PC-3 (cell line): ENCODE measurements at regions not wholly inside any gene's neighbourhood (a gene's known extent, or its start where the extent isn't known, plus 50 kb on each side); places are given as distances from the start of the nearest gene placed in this dataset.

Experiments used
- CTCF ChIP-seq: fragments of 300-600 bp; sonication (generic); conservative IDR thresholded peaks from 2 replicates; pipeline ENCODE4 v1.5.1; 2017; ENCODE audit warnings: antibody characterized with exemption, low read depth, mild to moderate bottlenecking, low read length
- EZH2 ChIP-seq: fragments of 300-600 bp; sonication (generic); IDR thresholded peaks from one replicate; pipeline ENCODE4 v1.6.1; 2017; ENCODE audit warnings: antibody characterized with exemption, mild to moderate bottlenecking, low read length; ENCODE audit not compliant: unreplicated experiment
- EZH2phosphoT487 ChIP-seq: fragments of 300-600 bp; sonication (generic); IDR thresholded peaks from 2 replicates; pipeline ENCODE4 v1.6.1; 2018; ENCODE audit warnings: mild to moderate bottlenecking, antibody characterized with exemption, low read length, borderline replicate concordance

GRCh38 chr7:142351145-142351544 is 93.3 kb upstream of the PRSS58 start:
- TF ChIP-seq CTCF (no peak), EZH2phosphoT487 (0 out of 2 replicates have a peak, but pooled peaks have one; percentile 27), EZH2 (no peak)
